ENCODE measurements at regions not wholly inside any gene's neighbourhood (a gene's known extent, or its start where the extent isn't known, plus 50 kb on each side); places are given as distances from the start of the nearest gene placed in this dataset.

- Histone ChIP-seq H3K9ac (ENCODE audit: extremely low read depth, low read length, poor library complexity, severe bottlenecking) (no peak overlapping the region), H3K27me3 (ENCODE audit: control insufficient read depth, insufficient read depth, low read length, poor library complexity, severe bottlenecking) (no peaks in the 10 kb centered on the region), H3K36me3 (ENCODE audit: control insufficient read depth, insufficient read depth, low read length) (no peaks in the 10 kb centered on the region), H3K4me3 (ENCODE audit: low read length) (no peak overlapping the region), H3K4me1 (ENCODE audit: control insufficient read depth, insufficient read depth, low read length) (no peaks in the 10 kb centered on the region), H3K27ac (ENCODE audit: low read depth, low read length) (no peak overlapping the region), H3K9me3 (ENCODE audit: control insufficient read depth, low read length) (no peaks in the 10 kb centered on the region)
- no peak overlapping the region for H3K27ac Mint-ChIP-seq
- no peaks in the 10 kb centered on the region for H3K4me1 Mint-ChIP-seq
- WGBS, 2 experiments (ENCODE audit: insufficient coverage in 1 of 2, insufficient read length in 1 of 2): 95 to 98% methylated on average over 18 to 19 of the region's 19 CpGs
- no peaks in the 10 kb centered on the region for H3K27me3 Mint-ChIP-seq (ENCODE audit: insufficient read depth)
- no peaks in the 10 kb centered on the region for H3K9me3 Mint-ChIP-seq
- no peak for TF ChIP-seq CTCF (conservative IDR thresholded peaks at IDR 0.05)
- DNase-seq: no peak
- no peaks in the 10 kb centered on the region for H3K36me3 Mint-ChIP-seq (ENCODE audit: low read depth)
- H3K4me3 Mint-ChIP-seq: no peak overlapping the region
These were observed 69.9 kb downstream of the TTLL2 start for GRCh38 chr6:167394820-167395219.

GRCh38 chr6:167396068-167396658 is 71.3 kb downstream of the TTLL2 start:
- Mint-ChIP-seq H3K9me3 (no peaks in the 10 kb centered on the region), H3K4me3 (no peak overlapping the region), H3K4me1 (peaks cover under 1% of the 10 kb centered on the region), H3K27me3 (ENCODE audit: insufficient read depth) (no peaks in the 10 kb centered on the region), H3K27ac (no peak overlapping the region), H3K36me3 (ENCODE audit: low read depth) (no peaks in the 10 kb centered on the region)
- peak; percentile 31 for DNase-seq
- Histone ChIP-seq H3K9ac (ENCODE audit: extremely low read depth, low read length, poor library complexity, severe bottlenecking) (no peak overlapping the region), H3K27ac (ENCODE audit: low read depth, low read length) (no peak overlapping the region), H3K36me3 (ENCODE audit: control insufficient read depth, insufficient read depth, low read length) (no peaks in the 10 kb centered on the region), H3K9me3 (ENCODE audit: control insufficient read depth, low read length) (no peaks in the 10 kb centered on the region), H3K4me1 (ENCODE audit: control insufficient read depth, insufficient read depth, low read length) (no peaks in the 10 kb centered on the region), H3K4me3 (ENCODE audit: low read length) (no peak overlapping the region), H3K27me3 (ENCODE audit: control insufficient read depth, insufficient read depth, low read length, poor library complexity, severe bottlenecking) (no peaks in the 10 kb centered on the region)
- TF ChIP-seq CTCF (conservative IDR thresholded peaks at IDR 0.05): no peak
- 88 to 90% methylated on average over 14 to 16 of the region's 16 CpGs for WGBS, 2 experiments (ENCODE audit: insufficient coverage in 1 of 2, insufficient read length in 1 of 2)

- 88 to 92% methylated on average over 16 to 23 of the region's 23 CpGs for WGBS, 2 experiments (ENCODE audit: insufficient coverage in 1 of 2, insufficient read length in 1 of 2)
These were observed 72.0 kb downstream of the TTLL2 start for GRCh38 chr6:167396659-167397490.

More at GRCh38 chr6:167396659-167397490, 72.0 kb downstream of the TTLL2 start:
- H3K36me3 Mint-ChIP-seq (ENCODE audit: low read depth): no peaks in the 10 kb centered on the region
- H3K9me3 Mint-ChIP-seq: no peaks in the 10 kb centered on the region
- TF ChIP-seq CTCF (conservative IDR thresholded peaks at IDR 0.05): no peak
- no peak overlapping the region for H3K27ac Mint-ChIP-seq
- H3K4me3 Mint-ChIP-seq: no peak overlapping the region
- H3K36me3 ChIP-seq (ENCODE audit: control insufficient read depth, insufficient read depth, low read length): no peaks in the 10 kb centered on the region
- H3K27me3 ChIP-seq (ENCODE audit: control insufficient read depth, insufficient read depth, low read length, poor library complexity, severe bottlenecking): no peaks in the 10 kb centered on the region
- no peaks in the 10 kb centered on the region for H3K9me3 ChIP-seq (ENCODE audit: control insufficient read depth, low read length)
- H3K27ac ChIP-seq (ENCODE audit: low read depth, low read length): no peak overlapping the region
- H3K4me3 ChIP-seq (ENCODE audit: low read length): no peak overlapping the region
- peak; percentile 28 for DNase-seq
- no peaks in the 10 kb centered on the region for H3K27me3 Mint-ChIP-seq (ENCODE audit: insufficient read depth)
- peaks cover 5% of the 10 kb centered on the region for H3K4me1 Mint-ChIP-seq
- H3K9ac ChIP-seq (ENCODE audit: extremely low read depth, low read length, poor library complexity, severe bottlenecking): no peak overlapping the region
- no peaks in the 10 kb centered on the region for H3K4me1 ChIP-seq (ENCODE audit: control insufficient read depth, insufficient read depth, low read length)

All from endodermal cell (in vitro differentiated cells).